ENCODE measurements at regions not wholly inside any gene's neighbourhood (a gene's known extent, or its start where the extent isn't known, plus 50 kb on each side); places are given as distances from the start of the nearest gene placed in this dataset.
"Not testable (repeated sequence)": the region's sequence is repeated elsewhere in the genome, so short reads cannot be mapped to it uniquely, and the experiment has no call there.

DNA sequence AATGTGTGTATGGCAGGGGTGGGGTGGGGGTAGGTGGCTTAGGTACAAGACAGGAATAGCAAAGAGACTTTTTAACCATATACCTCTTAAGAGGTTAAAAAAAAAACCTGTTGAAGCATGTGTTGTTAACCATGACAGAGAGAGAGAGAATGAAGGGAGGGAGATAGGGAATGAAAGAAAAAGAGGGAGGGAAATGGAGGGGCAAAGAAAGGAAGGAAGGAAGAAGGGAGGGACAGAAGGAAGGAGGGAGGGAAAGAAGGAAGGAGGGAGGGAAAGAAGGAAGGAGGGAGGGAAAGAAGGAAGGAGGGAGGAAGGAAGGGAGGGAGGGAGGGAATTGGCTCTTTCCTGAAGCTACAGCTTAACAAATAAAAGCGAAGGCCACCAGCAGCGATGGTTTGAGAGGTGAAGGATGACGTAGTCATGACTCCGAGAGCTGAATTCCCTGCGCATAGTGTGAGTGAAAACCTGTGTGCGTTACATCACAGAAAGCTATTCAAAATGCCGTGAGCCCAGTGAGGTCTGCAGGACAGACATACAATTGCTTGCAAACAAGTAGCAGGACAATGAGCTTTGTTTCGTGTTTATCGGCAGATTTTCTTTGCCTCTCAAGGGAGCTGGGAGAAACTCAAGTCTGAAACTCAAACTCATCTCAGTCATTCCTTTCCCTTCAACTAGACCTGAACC is 88.6 kb upstream of the NEDD9 start:
- DNase-seq, result no peak

DNA sequence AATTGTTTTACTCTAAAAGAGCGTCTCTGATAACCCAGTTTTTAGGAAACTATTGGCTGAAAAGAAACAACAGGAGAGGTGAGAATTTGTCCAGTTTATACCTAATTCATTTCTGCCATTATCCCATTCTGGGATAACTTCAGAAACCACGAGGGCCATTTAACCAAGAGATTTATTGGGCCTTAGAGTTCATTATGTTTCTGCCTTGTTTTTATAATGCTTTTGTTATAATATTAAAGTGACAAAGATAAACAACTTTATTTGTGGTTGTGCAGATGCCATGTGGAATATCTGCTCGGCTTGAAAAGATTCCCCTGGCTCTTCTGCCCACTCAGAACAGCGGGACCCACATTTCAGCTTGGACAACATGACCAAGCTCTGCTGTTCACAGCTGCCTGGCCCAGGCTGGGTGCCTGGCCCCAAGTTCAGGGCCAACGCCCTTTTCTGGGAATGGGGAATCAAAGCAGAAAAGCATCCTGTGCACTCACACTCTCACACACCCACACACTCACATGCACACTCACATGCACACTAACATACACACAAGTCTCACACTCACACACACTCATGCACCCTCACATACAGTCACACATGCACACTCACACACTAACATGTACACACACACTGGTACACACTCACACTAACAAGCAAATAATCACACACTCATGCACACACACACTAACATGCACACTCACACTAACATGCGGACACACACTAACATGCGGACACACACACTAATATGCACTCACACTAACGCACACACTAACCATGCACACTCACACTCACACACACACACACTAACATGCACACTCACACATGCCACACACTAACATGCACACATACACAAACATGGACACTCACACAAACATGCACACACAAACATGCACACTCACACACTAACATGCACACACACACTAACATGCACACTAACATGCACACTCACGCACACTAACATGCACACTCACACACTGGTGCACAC is 86.7 kb upstream of the NEDD9 start:
- no peak for DNase-seq

DNA sequence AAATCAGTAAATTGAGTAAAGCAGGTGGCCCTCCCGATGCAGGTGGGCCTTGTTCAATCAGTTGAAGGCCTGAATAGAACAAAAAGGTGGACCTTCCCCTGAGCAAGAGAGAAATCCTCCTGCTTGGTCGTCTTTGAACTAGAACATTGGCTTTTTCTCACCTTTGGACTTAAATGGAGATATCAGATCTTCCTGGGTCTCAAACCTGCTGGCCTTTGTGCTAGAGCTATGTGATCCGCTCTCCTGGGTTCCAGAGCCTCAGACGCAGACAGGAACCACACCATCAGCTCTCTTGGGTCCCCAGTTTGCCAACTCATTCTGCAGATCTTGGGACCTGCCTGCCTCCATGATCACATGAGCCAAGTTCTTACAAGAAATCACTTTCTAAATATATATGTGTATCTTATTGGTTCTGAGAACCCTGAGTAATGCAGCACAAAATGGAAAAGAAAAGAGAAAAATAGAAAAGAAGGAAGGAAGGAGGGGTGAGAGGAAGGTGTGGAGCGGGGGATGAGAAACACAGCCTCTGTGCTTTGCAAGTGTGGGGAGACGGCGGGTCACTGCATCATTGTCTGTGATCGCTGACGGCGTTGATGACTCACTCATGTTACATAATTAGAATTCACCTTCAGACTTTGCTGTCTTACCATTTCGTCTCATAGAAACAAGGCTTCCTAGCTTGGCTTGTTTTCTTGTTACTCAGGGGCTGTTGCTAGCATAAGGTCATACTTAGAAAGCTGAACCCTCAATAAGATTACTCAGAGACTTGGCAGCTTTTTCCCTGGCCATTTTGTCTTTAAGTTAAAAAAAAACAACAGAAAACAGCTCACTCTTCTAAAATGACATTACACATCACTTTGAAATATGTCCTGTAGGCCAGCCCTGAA is 85.7 kb upstream of the NEDD9 start:
- DNase-seq, result no peak

DNA sequence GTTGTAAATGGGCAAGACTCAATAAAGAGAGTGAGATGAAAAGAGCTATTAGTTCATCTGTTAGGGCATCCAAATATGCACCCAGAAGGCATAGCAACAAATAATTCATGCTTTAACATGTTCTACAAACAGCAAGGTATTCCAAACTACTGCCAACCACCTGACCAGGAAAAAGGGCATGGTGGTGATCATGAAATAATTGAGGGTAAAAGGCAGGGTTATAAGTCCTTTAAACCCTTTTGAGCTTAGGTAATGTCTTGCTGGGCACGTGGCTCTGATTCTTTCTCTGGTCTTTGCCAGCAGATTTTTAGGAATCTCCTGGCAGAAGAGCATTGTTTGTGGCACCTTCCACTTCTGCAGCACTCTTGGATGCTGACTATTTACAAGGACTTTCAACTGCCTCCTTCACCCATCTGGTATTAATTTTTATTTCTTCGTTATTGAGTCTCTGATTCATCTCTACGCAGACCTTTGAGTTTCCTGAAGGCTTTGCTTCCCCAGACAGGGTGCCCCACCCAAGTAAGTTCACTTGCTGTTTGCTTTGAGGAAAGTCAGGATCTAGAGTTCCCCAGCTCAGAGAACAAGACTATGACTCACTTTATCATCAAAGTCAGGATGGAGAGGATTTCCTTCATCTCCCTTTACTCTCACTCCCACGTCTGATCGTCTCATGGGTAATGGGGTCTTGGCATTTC is 83.4 kb upstream of the NEDD9 start:
- no peak for DNase-seq

DNA sequence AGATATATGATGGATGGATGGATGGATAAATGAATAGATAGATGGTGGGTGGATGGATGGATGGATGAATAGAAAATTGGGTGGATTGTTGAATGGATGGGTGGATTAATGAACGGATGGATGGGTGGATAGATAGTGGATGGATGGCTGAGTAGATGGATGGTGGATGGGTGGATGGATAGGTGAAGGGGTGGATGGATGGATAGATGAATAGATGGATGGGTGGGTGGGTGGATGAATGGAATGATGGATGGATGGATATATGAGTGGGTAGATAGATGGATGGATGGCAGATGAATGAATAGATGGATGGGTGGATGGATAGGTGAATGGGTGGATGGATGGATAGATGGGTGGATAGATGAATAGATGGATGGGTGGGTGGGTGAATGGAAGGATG is 80.7 kb upstream of the NEDD9 start:
- no peak for DNase-seq

DNA sequence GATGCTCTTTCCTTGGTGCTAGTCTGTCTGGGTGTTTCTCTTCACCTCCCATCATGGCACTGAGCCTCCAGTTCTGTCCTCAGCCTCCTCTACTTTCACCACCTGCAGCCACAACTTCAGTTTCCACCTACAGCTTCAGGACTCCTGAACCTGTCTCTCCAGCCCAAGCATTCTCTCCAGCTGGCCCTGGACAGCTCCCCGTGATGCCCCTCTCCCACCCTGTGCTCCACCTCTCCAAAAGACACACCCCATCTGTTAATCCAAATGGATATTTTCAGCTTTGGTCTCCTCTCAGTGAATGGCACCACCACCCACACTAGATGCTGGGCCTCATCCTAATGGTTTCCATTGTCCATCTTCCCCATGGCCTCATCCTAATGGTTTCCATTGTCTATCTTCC is 79.5 kb upstream of the NEDD9 start:
- DNase-seq, result no peak

DNA sequence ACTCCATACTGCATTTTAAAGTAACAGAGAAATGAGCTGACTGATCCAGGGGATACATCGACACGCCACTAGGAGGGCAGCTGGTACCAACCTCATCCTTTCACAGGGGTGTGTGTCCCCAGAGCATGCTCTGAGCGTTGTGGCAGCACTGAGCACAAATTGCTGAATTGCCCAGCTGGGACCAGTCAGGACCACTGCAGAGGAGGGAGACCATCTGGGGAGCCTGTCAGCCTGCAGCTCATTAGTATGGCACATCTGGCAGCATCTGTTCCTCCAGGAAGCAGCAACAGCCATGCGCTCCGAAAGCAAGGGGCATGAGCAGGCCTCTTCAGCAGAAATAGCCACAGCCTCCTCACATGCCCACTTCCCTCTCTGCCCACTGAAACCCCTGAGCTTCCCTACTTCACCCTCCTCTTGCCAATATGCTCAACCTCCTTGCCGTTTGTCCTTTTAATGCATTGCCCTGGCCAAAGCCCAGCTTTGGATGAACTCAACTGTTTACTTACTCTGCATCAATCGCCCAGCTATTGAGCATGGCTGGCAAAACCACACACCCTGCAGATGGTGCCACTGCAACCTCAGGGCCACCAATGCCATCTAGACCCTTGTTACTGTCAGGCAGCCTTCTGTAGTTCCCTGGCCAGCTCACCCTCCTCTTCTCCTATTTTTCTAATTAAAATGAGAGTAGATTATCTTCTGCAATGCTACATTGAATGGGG is 77.6 kb upstream of the NEDD9 start:
- peak; percentile 12 for DNase-seq

DNA sequence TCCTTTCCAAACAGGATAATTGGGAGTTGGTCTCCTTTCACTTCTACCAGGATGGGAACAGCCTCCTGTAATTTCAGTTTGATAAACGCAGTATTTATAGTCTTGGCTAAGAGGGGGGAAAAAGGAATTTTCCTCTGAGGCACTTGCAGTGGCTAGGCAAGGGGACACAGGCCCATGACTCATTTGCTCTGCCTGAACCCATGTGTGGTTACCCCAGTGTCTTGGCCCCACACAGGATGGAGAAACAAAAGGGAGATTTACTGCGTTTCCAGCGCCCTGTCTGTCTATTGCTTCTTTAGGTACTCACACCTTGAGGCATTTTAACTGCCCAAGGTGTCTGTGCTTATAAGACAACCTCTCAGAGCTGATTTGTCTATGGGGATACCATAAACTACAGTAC is 74.8 kb upstream of the NEDD9 start:
- DNase-seq, result no peak

DNA sequence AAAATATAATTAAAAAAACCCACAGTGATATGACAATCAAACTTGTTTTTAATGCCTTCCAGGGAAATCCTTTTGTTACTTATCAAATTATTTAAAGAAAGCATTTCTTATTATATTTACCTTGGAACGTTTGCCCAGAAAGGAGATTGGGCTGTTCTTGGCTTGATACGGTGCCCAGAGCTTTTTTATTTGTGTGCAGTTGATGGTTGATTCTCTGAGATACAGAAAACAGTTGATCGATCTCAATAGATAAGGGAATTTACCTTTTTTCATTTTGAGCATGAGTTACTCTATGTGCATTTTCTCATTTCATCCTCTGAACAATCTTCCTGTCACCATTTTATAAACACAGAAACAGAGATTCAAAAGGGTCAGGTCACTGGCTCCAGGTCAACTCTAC is 72.5 kb upstream of the NEDD9 start:
- DNase-seq, result no peak

DNA sequence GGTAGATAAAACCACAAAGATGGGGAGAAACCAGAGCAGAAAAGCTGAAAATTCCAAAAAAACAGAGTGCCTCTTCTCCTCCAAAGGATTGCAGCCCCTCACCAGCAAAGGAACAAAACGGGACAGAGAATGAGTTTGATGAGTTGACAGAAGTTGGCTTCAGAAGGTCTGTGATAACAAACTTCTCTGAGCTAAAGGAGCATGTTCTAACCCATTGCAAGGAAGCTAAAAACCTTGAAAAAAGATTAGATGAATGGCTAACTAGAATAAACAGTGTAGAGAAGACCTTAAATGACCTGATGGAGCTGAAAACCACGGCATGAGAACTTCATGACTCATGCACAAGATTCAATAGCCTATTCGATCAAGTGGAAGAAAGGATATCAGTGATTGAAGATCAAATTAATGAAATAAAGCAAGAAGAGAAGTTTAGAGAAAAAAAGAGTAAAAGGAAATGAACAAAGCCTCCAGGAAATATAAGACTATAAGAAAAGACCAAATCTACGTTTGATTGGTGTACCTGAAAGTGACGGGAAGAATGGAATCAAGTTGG is 67.5 kb upstream of the NEDD9 start:
- not testable (repeated sequence) for DNase-seq

DNA sequence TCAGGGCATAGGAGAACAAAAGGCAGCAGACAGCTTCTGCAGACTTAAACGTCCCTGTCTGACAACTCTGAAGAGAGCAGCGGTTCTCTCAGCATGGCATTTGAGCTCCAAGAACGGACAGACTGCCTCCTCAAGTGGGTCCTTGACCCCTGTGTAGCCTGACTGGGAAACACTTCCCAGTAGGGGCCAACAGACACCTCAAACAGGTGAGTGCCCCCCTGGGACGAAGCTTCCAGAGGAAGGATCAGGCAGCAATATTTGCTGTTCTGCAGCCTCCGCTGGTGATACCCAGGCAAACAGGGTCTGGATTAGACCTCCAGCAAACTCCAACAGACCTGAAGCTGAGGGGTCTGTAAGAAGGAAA is 66.9 kb upstream of the NEDD9 start:
- DNase-seq, result not testable (repeated sequence)

DNA sequence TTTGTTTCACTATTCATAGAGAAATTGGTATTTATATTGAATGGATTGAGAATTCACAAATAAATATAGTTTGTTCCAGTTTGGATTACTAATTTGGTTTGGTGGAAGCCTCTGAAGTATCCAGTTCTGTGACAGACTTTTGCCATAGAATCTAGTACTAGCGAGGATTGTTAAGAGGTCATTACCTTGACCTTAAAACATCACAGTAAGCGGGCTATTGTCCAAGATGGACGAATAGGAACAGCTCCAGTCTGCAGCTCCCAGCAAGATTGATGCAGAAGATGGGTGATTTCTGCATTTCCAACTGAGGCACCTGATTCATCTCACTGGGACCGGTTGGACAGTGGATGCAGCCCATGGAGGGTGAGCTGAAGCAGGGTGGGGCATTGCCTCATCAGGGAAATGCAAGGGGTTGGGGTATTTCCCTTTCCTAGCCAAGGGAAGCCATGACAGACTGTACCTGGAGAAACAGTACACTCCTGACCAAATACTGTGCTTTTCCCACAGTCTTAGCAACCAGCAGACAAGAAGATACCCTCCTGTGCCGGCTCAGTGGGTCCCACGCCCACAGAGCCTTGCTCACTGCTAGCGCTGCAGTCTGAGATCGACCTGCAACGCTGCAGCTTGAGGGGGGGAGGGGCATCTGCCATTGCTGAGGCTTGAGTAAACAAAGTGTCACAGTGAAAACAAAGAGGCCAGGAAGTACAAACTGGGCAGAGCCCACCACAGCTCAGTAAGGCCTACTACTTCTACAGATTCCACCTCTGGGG is 66.4 kb upstream of the NEDD9 start:
- DNase-seq, result no peak

DNA sequence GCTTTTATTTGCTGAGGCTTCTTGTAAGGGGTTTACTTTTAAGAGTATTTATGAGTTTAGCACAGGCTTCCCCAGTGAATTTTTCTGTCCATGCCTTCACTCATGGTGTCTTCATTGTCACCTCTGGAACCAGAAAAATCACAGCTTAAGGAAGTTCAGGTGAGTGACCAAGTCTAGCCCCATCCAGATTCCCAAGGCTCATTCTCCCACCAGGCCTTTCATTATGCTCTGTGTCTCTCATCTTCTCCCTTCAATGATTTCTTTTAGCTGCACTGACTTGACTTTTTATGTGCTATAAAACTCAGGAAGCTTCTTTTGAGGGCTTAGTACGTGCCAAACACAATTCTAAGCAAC is 64.9 kb upstream of the NEDD9 start:
- DNase-seq, result no peak

DNA sequence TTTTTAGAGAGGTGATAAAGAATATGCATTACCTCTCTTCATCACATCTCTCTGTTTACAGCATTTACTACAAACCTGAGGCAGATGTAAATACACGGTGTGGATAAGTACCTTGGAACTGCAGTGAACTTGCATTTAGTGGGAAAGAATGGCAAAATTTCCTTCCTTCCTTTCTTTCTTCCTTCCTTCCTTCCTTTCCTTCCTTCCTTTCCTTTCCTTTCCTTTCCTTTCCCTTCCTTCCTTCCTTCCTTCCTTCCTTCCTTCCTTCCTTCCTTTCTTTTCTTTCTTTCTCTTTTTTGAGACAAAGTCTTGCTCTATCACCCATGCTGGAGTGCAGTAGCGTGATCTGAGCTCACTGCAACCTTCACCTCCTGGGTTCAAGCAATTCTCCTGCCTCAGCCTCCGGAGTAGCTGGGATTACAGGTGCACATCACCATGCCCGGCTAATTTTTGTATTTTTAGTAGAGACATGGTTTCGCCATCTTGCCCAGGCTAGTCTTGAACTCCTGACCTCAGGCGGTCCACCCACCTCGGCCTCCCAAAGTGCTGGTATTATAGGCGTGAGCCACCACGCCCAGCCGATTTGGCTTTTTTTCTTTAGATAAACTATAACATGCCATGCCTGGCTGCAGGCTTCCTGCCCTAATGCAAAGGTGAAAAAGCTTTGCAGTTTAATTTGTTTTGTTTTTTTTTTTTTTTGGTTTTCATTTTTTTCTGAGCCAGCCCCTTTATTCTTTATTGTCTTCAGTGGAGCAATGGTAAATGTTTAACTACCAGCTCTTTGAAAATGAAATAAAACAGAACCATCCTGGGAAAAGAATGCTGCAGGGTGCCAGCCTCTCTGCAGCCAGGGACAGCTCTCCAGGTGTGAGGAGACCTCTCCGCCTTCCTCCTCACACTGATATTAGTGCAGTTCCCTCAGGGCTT is 64.2 kb upstream of the NEDD9 start:
- no peak for DNase-seq

DNA sequence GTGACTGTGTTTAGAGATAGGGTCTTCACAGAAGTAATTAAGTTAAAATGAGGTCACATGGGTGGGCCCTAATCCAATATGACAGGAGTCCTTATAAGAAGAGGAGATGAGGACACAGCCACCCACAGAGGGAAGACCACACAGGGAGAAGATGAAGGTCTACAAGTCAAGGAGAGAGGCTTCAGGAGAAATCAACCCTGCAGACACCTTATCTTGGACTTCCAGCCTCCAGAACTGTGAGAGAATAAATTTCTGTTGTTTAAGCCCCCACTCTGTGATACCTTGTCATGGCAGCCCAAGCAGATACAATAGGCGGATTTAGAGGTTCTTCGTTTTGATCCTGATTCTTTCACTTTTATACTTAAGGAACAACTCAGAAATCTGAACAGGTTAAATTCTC is 63.5 kb upstream of the NEDD9 start:
- no peak for DNase-seq

DNA sequence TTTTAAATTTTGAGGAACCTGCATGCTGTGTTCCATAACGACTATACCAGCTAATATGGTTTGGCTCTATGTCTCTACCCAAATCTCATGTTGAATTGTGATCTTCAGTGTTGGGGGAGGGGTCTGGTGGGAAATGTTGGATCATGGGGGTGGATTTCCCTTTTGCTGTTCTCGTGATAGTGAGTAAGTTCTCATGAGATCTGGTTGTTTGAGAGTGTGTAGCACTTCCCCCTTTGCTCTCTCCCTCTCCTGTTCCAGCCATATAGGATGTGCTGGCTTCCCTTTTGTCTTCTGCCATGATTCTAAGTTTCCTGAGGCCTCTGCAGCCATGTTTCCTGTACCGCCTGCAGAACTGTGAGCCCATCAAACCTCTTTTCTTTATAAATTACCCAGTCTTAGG is 61.8 kb upstream of the NEDD9 start:
- DNase-seq, result no peak

DNA sequence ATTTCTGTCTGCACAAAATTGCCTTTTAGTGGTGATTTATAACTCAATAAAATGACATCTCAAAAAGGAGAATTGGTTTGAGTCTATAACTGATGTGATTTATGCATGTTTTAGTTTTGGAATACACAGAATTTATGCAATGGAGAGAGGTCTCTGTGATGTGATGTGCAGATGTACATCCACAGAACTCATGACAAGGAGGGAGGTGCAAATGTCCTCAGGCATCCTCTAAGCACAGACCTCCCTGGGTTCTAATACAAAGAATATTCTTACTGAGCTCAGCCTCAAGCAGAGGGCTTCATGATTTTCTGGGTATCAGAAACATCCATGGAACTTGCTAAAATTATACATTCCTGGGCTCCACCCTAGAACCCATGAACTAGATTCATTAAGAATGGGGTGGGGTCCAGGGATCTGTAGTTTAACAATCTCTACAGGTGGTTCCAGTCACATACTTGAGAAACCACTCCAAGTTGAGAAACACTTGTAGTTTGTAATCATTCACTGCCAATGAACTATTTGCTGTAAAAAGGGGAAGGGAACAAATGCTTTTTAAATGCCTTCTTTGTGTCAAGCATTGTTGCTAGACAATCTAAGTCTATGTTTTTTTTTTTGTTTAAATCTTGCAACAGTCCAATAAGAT is 60.2 kb upstream of the NEDD9 start:
- no peak for DNase-seq

DNA sequence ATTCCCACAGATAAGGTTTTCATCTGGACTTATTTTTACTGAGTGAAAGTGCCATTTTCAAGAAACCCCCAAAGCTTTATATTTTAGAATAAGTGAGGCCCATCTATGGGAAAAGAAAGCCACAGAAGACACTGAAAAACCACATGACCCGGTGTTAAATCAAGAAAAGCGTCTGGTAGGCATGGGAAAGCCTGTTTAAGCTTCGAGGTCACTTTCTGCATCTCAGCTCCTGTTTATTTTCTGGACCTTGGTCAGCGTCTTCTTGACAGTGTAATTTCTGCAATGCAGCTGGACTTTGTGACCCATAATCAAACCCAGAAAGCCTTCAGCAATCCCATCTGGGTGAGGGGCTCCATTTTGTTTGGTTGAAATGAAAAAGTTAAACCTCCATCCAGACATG is 59.6 kb upstream of the NEDD9 start:
- no peak for DNase-seq

DNA sequence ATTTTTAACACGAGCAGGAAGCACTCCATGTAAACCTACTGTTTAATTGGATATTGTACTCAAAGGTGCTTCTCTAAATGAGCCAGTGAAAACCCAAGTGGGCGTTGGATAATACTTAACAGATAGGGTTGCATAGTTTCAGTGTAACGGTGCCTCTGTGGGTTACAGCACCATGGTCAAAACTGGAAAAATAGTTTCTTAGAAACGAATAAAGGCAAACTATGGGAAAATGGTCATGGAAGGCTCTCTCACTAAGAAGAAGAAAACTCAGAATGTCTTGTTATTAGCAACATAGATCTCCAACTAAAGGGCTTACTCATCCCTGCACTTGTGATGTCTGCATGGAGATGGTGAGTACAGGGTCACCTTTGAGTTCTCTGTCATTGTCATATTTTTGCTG is 59.1 kb upstream of the NEDD9 start:
- DNase-seq, result no peak
